DND-41 (cell line): ENCODE measurements at regions not wholly inside any gene's neighbourhood (a gene's known extent, or its start where the extent isn't known, plus 50 kb on each side); places are given as distances from the start of the nearest gene placed in this dataset.

ENCODE experiments used
- ATAC-seq: fragments of 200-7000 bp; cut with Tn5 transposase; 3 replicates; pipeline ENCODE4 v1.9.1; 2021; ENCODE audit warnings: low read depth; ENCODE audit not compliant: insufficient read depth
- DNase-seq: peaks from one replicate; pipeline ENCODE4 v3.0.0-alpha.2; 2020
- H2AFZ ChIP-seq: 2 replicates; pipeline ENCODE4 v1.6.0; 2012; ENCODE audit warnings: low read depth, low read length
- H3K27ac ChIP-seq: 2 replicates; pipeline ENCODE4 v1.5.1; 2012; ENCODE audit warnings: low read length, inconsistent platforms
- H3K27me3 ChIP-seq: fragments of 200-600 bp; sonication (generic); 2 replicates; pipeline ENCODE4 v1.6.0; 2012; ENCODE audit warnings: low read length, mild to moderate bottlenecking, inconsistent platforms; ENCODE audit not compliant: insufficient read depth, poor library complexity
- H3K36me3 ChIP-seq: 2 replicates; pipeline ENCODE4 v1.5.1; 2012; ENCODE audit warnings: low read length, inconsistent platforms; ENCODE audit not compliant: insufficient read depth
- H3K4me1 ChIP-seq: 2 replicates; pipeline ENCODE4 v1.5.1; 2012; ENCODE audit warnings: mild to moderate bottlenecking, low read length; ENCODE audit not compliant: insufficient read depth
- H3K4me2 ChIP-seq: 2 replicates; pipeline ENCODE4 v1.6.0; 2012; ENCODE audit warnings: mild to moderate bottlenecking, moderate library complexity, low read length, inconsistent platforms; ENCODE audit not compliant: insufficient read depth
- H3K4me3 ChIP-seq, 2 experiments: fragments of 200-600 bp in 1 of 2; shearing (Covaris generic) in 1 of 2; 2 replicates each; pipeline ENCODE4 v1.5.1; 2012 to 2016; ENCODE audit warnings: inconsistent platforms in 2 of 2, low read length in 2 of 2, mild to moderate bottlenecking in 2 of 2, low read depth in 1 of 2, moderate library complexity in 1 of 2
- H3K79me2 ChIP-seq: 2 replicates; pipeline ENCODE4 v1.6.0; 2012; ENCODE audit warnings: low read length, inconsistent platforms; ENCODE audit not compliant: insufficient read depth
- H3K9ac ChIP-seq: 2 replicates; pipeline ENCODE4 v1.6.0; 2012; ENCODE audit warnings: low read depth, mild to moderate bottlenecking, inconsistent platforms, low read length, moderate library complexity
- H3K9me3 ChIP-seq: 2 replicates; pipeline ENCODE4 v1.5.1; 2012; ENCODE audit warnings: low read length, moderate library complexity, mild to moderate bottlenecking, inconsistent platforms; ENCODE audit not compliant: insufficient read depth, severe bottlenecking
- H4K20me1 ChIP-seq: 2 replicates; pipeline ENCODE4 v1.6.0; 2012; ENCODE audit warnings: low read length; ENCODE audit not compliant: insufficient read depth
- CTCF ChIP-seq: IDR thresholded peaks from 2 replicates; pipeline ENCODE4 v1.5.1; 2012; ENCODE audit warnings: borderline replicate concordance, low read length, moderate library complexity, mild to moderate bottlenecking; ENCODE audit not compliant: poor library complexity, severe bottlenecking; ENCODE audit errors: extremely low read depth
- EZH2 ChIP-seq: IDR thresholded peaks from 3 replicates; pipeline ENCODE4 v1.6.1; 2012; ENCODE audit warnings: borderline replicate concordance, low read depth, mild to moderate bottlenecking, moderate library complexity, low read length, inconsistent platforms; ENCODE audit not compliant: severe bottlenecking

GRCh38 chr2:128979182-128979581 is 660.5 kb upstream of the HS6ST1 start:
- DNase-seq (no peak), ATAC-seq (no peak)
- no peak for TF ChIP-seq EZH2
- H4K20me1 ChIP-seq = no peaks in the 10 kb centered on the region
- no peak overlapping the region for H3K4me2 ChIP-seq
- no peaks in the 10 kb centered on the region for H3K36me3 ChIP-seq
- no peaks in the 10 kb centered on the region for H3K27me3 ChIP-seq
- H2AFZ ChIP-seq = no peak overlapping the region
- H3K27ac ChIP-seq = no peak overlapping the region
- H3K9me3 ChIP-seq = no peaks in the 10 kb centered on the region
- H3K9ac ChIP-seq = no peak overlapping the region
- no peak overlapping the region for H3K4me3 ChIP-seq
- H3K4me1 ChIP-seq = no peaks in the 10 kb centered on the region
- no peaks in the 10 kb centered on the region for H3K79me2 ChIP-seq

GRCh38 chr2:128980475-128980874 is 661.8 kb upstream of the HS6ST1 start:
- no peaks in the 10 kb centered on the region for H3K79me2 ChIP-seq

GRCh38 chr2:128981353-128981752 is 662.7 kb upstream of the HS6ST1 start:
- H3K4me3 ChIP-seq = no peak overlapping the region
- H3K4me2 ChIP-seq = no peak overlapping the region
- no peaks in the 10 kb centered on the region for H3K36me3 ChIP-seq
- H3K27ac ChIP-seq = no peak overlapping the region
- H2AFZ ChIP-seq = no peak overlapping the region
- no peaks in the 10 kb centered on the region for H4K20me1 ChIP-seq
- no peaks in the 10 kb centered on the region for H3K79me2 ChIP-seq
- ATAC-seq (no peak), DNase-seq (no peak)
- H3K9ac ChIP-seq = no peak overlapping the region
- H3K27me3 ChIP-seq = peaks cover 3% of the 10 kb centered on the region
- TF ChIP-seq CTCF (no peak), EZH2 (no peak)
- no peaks in the 10 kb centered on the region for H3K9me3 ChIP-seq
- no peaks in the 10 kb centered on the region for H3K4me1 ChIP-seq

More at GRCh38 chr2:128980475-128980874, 661.8 kb upstream of the HS6ST1 start:
- no peak for ATAC-seq
- Histone ChIP-seq H3K9me3 (no peaks in the 10 kb centered on the region), H4K20me1 (no peaks in the 10 kb centered on the region), H2AFZ (no peak overlapping the region), H3K4me3 (no peak overlapping the region), H3K9ac (no peak overlapping the region), H3K36me3 (no peaks in the 10 kb centered on the region), H3K27me3 (no peaks in the 10 kb centered on the region), H3K4me1 (no peaks in the 10 kb centered on the region), H3K4me2 (no peak overlapping the region), H3K27ac (no peak overlapping the region)
- TF ChIP-seq CTCF = no peak
- no peak for TF ChIP-seq EZH2
- DNase-seq = no peak

- Histone ChIP-seq H3K27me3 (peaks cover 5% of the 10 kb centered on the region), H3K27ac (no peak overlapping the region), H3K4me3 (no peak overlapping the region), H4K20me1 (no peaks in the 10 kb centered on the region), H3K36me3 (no peaks in the 10 kb centered on the region), H2AFZ (no peak overlapping the region), H3K4me1 (no peaks in the 10 kb centered on the region), H3K9ac (no peak overlapping the region), H3K9me3 (no peaks in the 10 kb centered on the region), H3K79me2 (no peaks in the 10 kb centered on the region), H3K4me2 (no peak overlapping the region)
- TF ChIP-seq EZH2 (no peak), CTCF (no peak)
- DNase-seq (no peak), ATAC-seq (no peak)
Observed at GRCh38 chr2:128982001-128982400, 663.3 kb upstream of the HS6ST1 start.
